HT-29 (cell line): ENCODE measurements at regions not wholly inside any gene's neighbourhood (a gene's known extent, or its start where the extent isn't known, plus 50 kb on each side); places are given as distances from the start of the nearest gene placed in this dataset.
"Not testable (repeated sequence)": the region's sequence is repeated elsewhere in the genome, so short reads cannot be mapped to it uniquely, and the experiment has no call there.

Experiments used
- DNase-seq: peaks from one replicate; pipeline ENCODE4 v3.0.0-alpha.2; 2015; ENCODE audit warnings: low spot score

DNA sequence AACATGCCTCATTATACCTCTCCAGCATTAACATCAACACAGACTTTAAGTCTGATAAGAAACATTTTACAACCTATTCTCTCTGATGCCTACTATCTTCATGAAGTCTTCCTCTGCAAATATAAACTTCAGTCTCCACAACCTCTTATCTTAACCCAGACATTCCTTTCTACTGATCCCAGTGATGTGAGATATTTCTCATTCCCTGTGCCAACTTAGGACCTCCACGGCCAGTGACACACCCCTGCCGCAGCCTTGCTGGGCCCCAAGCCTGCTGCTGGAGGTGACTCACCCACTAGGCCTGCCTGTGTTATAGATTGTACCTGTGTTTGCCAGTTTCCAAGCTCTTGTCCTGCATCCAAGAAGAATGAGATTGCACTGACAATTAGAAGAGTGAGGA, 734.5 kb upstream of the CADM2 start:
- DNase-seq: no peak

DNA sequence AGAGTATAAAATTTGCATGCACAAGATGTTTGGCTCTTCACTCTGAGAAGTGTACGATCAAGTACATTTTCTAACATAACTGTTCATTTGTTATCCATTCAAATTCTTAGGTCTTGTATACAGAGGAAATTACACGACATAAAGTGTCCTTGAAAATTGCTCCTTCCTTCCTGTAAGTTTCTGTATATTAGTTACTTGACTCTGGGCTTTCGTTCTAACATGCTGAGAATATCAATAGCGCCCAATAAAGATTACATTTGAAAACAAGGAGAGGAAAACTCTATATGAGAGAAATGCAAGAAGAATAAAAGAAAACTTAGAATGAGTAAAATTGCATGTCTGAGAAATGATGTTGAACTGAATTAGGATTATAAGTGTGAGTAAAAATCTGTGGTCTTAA, 722.5 kb upstream of the CADM2 start:
- DNase-seq: no peak

DNA sequence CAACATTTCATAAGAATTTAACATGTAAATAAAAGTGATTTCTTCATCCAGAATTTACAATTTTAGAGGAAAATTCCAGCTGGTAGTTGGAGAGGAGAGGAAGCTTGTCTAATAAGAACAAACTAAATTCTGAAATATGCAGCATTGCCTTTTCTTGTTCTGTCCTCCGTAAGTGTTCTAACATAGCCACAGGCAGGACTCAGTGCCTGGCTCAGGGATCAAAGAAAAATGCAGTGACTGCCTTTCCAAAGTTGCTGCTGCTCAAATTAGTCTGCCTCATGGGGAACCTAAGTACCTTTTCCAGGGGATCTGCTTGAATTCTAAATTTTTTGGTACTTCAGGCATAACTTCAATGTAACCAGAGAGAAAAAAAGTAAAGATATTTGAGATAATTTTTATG, 713.0 kb upstream of the CADM2 start:
- DNase-seq: no peak

DNA sequence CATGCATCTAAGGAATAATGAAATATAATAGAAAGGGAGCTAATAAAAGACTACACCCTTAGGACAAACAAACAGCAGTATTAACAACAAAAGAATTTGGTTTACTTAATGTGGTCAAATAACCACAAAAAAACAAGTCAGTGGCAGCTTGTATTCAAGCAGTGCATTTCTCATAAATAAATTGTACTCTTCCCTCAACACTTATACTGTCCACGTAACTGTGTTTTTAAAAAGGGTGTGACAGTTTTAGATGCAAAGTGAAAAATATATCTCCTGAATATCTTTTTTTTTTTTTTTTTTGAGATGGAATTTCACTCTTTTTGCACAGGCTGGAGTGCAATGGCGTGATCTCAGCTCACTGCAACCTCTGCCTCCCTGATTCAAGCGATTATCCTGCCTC, 698.2 kb upstream of the CADM2 start:
- no peak for DNase-seq

DNA sequence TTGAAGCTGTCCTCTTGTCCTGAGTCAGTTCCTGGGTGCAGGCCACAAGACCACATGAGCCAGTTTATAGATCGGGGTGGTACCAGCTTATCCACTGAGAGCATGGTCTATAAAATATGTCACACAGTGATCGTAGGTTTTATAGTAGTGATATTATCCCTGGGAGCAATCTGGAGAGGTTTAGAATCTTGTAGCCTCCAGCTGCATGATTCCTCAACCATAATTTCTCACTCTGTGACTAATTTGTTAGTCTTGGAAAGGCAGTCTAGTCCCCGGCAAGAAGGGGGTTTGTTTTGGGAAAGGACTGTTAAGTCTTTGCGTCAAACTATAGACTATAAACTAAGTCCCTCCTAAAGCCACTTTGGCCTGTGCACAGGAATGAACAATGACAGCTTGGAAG, 693.0 kb upstream of the CADM2 start:
- DNase-seq: no peak

DNA sequence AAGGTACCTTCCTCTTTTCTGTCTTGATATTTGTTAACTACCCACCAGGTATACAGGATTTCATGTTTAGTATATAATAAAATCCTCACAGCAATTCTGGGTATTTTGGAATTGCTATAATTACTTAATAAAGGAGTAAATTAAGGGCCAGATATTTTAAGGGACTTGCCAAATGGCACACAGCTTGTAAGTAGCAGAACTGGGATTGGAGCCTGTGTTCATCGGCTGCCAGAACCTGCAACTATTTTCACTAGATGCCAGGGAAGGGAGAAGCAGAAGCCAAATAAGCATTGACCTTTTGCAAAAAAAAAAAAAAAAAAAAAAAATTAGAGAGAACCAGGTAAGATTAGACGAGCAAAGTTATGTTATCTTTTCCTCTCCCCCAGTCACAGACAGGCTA, 683.3 kb upstream of the CADM2 start:
- no peak for DNase-seq

DNA sequence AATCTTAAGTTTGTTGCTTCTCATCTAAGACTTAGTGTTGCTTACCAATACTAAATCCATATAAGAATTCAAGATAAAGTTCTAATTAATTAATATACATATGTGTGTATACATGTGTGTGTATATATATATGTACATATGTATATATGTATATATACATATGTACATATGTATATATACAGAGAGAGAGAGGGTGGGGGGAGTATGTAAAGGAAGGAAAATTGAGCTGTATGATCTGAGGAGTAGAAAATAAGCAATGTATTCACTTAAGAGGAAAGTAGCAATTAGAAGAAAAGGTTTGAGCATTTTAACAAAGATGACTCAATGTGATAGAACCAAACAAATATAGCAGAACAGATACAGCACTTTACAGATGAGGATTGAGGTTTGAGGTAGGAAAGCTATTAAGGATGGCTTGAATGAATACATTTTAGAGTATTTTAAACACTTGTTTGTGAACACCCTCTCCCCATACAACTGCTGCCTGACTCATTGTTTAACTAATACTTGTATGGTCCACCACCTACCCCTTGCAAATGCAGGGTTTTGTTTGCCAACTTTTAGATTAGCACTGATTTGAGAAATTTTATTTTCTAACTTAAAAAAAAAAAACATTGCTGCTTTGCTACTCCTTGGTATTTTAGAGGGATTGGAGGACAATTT, 681.1 kb upstream of the CADM2 start:
- no peak for DNase-seq

DNA sequence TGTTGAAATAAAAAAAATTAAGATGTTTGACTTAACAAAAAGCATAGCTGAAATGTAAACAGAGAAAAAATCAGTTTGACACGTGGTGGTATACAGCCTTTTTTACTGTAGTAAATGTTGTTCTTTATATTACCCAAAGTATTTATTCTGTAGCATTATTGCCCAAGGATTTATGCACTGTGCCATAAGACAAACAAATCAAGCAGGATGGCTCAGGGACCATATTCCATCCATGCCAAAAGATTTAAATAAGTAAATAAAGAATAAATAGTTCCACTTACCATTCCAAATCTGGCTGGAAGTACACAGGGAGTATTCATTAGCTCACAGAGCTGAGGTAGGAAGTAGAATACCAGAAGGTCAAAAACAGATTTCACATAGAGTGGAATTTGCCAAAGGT, 666.7 kb upstream of the CADM2 start:
- no peak for DNase-seq

DNA sequence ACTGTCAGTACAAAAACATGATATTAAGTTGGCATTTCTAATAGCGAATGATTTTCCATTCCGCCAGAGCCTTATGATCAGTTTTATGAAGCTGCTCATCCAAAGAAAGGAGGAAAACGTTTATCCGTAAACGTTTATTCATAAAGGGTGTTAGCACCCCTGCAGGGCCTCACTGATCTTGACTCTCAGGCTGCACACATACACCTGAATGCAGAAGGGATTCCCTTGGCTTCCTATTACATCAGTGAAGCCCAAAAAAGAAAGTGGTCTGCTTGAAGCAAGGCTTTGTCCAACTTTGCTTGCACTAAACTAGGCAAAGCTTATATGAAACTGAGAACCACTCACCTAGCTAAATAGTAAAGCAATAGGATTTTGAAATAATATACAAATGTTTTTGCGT, 659.5 kb upstream of the CADM2 start:
- no peak for DNase-seq

DNA sequence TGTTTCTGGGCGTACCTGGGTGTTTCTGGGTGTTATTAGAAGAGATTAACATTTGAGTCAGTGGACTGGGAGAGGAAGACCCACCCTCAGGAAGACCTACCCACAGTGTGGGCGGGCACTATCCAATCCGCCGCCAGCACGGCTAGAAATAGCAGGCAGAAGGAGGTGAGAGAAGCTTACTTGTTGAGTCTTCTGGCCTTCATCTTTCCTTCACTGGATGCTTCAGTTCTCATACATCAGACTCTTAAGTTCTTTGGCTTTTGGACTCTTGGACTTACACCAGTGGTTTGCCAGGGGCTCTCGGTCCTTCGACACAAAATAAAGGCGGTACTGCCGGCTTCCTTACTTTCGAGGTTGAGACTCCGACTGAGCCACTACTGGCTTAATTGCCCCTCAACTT, 654.6 kb upstream of the CADM2 start:
- DNase-seq: no peak

DNA sequence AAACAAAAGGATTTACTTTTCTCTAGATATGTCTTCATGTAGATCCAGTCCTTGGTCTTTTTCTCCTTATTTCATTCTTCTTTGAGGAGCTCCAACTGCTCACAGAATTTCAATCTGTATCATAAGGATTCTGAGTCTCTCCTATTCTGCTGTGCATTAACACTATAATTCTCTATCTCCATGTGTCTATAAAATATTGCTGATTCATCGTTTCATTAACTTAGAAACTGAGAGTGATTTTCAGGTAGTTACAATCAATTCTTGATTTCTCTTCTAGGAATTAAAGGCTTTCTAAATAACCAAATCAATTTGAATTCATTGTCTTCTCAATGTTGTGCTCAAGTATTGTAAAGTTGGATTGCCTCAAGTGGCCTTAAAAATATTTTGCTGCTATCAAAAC, 651.5 kb upstream of the CADM2 start:
- no peak for DNase-seq

DNA sequence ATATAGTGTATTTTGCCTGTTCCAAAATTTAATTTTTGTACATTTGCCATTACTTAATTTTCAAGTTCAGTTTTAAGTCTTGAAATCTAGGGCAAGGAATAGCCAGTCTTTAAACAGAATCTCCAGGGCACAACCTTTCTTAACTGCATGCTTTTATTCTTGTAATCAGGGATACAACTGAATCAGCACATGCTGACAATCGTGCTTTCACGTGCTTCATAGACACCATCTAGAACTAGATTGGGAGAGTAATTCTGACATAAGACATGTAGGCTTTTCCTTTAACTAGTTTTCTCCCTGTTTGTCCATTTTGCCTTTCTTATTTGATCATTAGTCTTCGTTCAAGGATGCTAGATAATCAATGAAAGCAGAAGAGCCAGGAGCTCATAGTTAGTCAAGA, 650.4 kb upstream of the CADM2 start:
- DNase-seq: no peak

DNA sequence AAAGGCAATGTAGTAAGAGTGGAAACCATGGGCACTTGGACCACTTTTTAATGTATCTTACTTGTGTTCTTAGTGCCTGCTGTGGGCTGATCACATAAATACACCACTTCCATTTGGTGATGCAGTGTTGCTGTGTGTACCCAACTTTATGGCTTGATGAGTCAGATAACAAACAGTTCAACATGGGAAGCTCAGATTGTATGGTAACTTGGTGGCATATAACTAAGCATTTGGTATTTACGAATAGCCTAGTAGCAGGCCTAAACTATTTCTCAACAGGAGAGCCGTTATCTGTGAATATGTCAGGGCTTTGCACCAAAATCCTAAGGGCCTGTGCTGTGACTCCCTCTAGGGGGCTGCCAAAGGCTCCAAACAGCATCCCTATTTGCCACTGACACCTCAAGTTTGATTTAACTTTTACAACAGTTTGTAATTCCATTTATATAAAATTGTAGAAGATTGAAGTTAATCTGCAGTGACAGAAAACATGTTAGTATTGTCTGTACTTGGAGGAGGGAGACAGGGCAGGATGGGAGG, 640.4 kb upstream of the CADM2 start:
- no peak for DNase-seq

DNA sequence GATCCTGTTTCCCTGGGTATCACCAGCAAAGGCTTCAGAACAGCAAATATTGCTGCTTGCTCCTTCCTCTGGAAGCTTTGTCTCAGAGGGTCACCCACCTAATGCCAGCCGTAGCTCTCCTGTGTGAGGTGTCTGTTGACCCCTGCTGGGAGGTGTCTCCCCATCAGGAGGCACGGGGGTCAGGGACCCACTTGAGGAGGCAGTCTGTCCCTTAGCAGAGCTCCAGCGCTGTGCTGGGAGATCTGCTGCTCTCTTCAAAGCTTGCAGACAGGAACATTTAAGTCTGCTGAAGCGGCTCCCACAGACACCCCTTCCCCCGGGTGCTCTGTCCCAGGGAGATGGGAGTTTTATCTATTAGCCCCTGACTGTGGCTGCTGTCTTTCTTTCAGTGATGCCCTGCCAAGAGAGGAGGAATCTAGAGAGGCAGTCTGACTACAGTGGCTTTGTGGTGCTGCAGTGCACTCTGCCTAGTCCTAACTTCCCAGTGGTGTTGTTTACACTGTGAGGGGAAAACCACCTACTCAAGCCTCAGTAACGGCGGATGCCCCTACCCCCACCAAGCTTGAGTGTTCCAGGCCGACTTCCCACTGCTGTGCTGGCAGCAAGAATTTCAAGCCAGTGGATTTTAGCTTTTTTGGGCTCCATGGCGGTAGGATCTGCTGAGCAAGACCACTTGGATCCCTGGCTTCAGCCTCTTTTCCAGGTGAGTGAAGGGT, 593.1 kb upstream of the CADM2 start:
- not testable (repeated sequence) for DNase-seq
